Subcutaneous abdominal adipose tissue (tissue), 5 donors: ENCODE measurements at regions not wholly inside any gene's neighbourhood (a gene's known extent, or its start where the extent isn't known, plus 50 kb on each side); places are given as distances from the start of the nearest gene placed in this dataset.

Experiments used
- H3K27ac ChIP-seq: one replicate; pipeline ENCODE4 v1.7.0; 2013; ENCODE audit warnings: low read depth, mild to moderate bottlenecking, inconsistent platforms, low read length, moderate library complexity
- H3K27me3 ChIP-seq, 5 donors: one replicate each; pipeline ENCODE4 v1.7.0; 2013; ENCODE audit warnings: low read length in 5 of 5, inconsistent platforms in 1 of 5; ENCODE audit not compliant: control insufficient read depth in 5 of 5, insufficient read depth in 4 of 5
- H3K36me3 ChIP-seq, 5 donors: one replicate each; pipeline ENCODE4 v1.7.0; 2013; ENCODE audit warnings: low read length in 5 of 5; ENCODE audit not compliant: control insufficient read depth in 5 of 5, insufficient read depth in 5 of 5
- H3K4me1 ChIP-seq, 5 donors: one replicate each; pipeline ENCODE4 v1.7.0; 2013; ENCODE audit warnings: low read length in 5 of 5, mild to moderate bottlenecking in 3 of 5, moderate library complexity in 1 of 5; ENCODE audit not compliant: control insufficient read depth in 5 of 5, insufficient read depth in 5 of 5
- H3K4me3 ChIP-seq, 5 donors: one replicate each; pipeline ENCODE4 v1.7.0; 2013; ENCODE audit warnings: low read length in 5 of 5, low read depth in 1 of 5
- H3K9ac ChIP-seq, 5 donors: one replicate each; pipeline ENCODE4 v1.7.0; 2013; ENCODE audit warnings: low read length in 5 of 5, mild to moderate bottlenecking in 4 of 5, moderate library complexity in 3 of 5
- H3K9me3 ChIP-seq, 5 donors: one replicate each; pipeline ENCODE4 v1.7.0; 2013; ENCODE audit warnings: low read length in 5 of 5; ENCODE audit not compliant: control insufficient read depth in 5 of 5
- donor health status: healthy.
- donor health status: healthy.
- donor health status: healthy.
- donor health status: healthy.
- donor health status: healthy.

- no peaks in the 10 kb centered on the region for H3K36me3 ChIP-seq
- no peak overlapping the region for H3K9ac ChIP-seq
- H3K27ac ChIP-seq, result no peak overlapping the region
- no peaks in the 10 kb centered on the region for H3K27me3 ChIP-seq
- H3K9me3 ChIP-seq, result no peaks in the 10 kb centered on the region
- no peak overlapping the region for H3K4me3 ChIP-seq
- H3K4me1 ChIP-seq, result peaks cover 0 to 3% (median 0%) of the 10 kb centered on the region in 5 donors
These were observed 308.6 kb upstream of the RGMB start for GRCh38 chr5:98464737-98465330.

GRCh38 chr5:98468188-98468869 is 305.1 kb upstream of the RGMB start:
- H3K9me3 ChIP-seq, result no peaks in the 10 kb centered on the region
- no peak overlapping the region for H3K4me3 ChIP-seq
- H3K36me3 ChIP-seq, result no peaks in the 10 kb centered on the region
- H3K9ac ChIP-seq, result no peak overlapping the region
- H3K4me1 ChIP-seq, result peaks cover 0 to 3% (median 0%) of the 10 kb centered on the region in 5 donors
- H3K27ac ChIP-seq, result no peak overlapping the region
- H3K27me3 ChIP-seq, result no peaks in the 10 kb centered on the region

- no peaks in the 10 kb centered on the region for H3K9me3 ChIP-seq
- H3K27ac ChIP-seq, result no peak overlapping the region
- no peak overlapping the region for H3K9ac ChIP-seq
- H3K36me3 ChIP-seq, result no peaks in the 10 kb centered on the region
- H3K27me3 ChIP-seq, result no peaks in the 10 kb centered on the region
- no peaks in the 10 kb centered on the region for H3K4me1 ChIP-seq
- no peak overlapping the region for H3K4me3 ChIP-seq
These were observed 302.7 kb upstream of the RGMB start for GRCh38 chr5:98470747-98471146.

GRCh38 chr5:98471458-98471857 is 302.0 kb upstream of the RGMB start:
- Histone ChIP-seq H3K27me3 (no peaks in the 10 kb centered on the region), H3K4me3 (no peak overlapping the region), H3K36me3 (no peaks in the 10 kb centered on the region), H3K4me1 (no peaks in the 10 kb centered on the region), H3K27ac (no peak overlapping the region), H3K9me3 (no peaks in the 10 kb centered on the region), H3K9ac (no peak overlapping the region)

- H3K27ac ChIP-seq, result no peak overlapping the region
These were observed 299.2 kb upstream of the RGMB start for GRCh38 chr5:98474216-98474615.

DNA sequence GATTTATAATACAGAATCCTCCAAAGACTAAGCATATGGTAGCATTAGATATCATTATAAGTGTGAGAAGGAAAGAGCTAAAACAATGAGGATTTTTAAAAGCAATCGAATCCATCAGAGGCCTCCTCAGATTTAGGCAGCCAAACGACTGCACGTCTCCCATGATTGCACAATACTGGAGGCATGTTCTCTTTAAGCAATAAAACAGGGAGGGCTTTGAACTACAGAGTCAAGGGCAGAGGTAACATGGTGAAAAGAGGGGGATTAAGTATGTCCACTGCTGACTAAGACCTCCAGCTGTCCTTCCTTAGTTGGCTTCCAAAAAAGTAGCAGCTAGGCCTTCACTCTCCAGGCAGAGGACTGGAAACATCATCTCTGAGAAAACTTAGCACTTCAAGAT is 298.7 kb upstream of the RGMB start:
- no peaks in the 10 kb centered on the region for H3K36me3 ChIP-seq
- no peak overlapping the region for H3K27ac ChIP-seq
- H3K9ac ChIP-seq, result no peak overlapping the region
- no peak overlapping the region for H3K4me3 ChIP-seq
- no peaks in the 10 kb centered on the region for H3K27me3 ChIP-seq
- H3K4me1 ChIP-seq, result no peaks in the 10 kb centered on the region
- H3K9me3 ChIP-seq, result no peaks in the 10 kb centered on the region

More at GRCh38 chr5:98474216-98474615, 299.2 kb upstream of the RGMB start:
- Histone ChIP-seq H3K27me3 (no peaks in the 10 kb centered on the region), H3K4me1 (no peaks in the 10 kb centered on the region), H3K9ac (no peak overlapping the region), H3K36me3 (no peaks in the 10 kb centered on the region), H3K9me3 (no peaks in the 10 kb centered on the region), H3K4me3 (no peak overlapping the region)

DNA sequence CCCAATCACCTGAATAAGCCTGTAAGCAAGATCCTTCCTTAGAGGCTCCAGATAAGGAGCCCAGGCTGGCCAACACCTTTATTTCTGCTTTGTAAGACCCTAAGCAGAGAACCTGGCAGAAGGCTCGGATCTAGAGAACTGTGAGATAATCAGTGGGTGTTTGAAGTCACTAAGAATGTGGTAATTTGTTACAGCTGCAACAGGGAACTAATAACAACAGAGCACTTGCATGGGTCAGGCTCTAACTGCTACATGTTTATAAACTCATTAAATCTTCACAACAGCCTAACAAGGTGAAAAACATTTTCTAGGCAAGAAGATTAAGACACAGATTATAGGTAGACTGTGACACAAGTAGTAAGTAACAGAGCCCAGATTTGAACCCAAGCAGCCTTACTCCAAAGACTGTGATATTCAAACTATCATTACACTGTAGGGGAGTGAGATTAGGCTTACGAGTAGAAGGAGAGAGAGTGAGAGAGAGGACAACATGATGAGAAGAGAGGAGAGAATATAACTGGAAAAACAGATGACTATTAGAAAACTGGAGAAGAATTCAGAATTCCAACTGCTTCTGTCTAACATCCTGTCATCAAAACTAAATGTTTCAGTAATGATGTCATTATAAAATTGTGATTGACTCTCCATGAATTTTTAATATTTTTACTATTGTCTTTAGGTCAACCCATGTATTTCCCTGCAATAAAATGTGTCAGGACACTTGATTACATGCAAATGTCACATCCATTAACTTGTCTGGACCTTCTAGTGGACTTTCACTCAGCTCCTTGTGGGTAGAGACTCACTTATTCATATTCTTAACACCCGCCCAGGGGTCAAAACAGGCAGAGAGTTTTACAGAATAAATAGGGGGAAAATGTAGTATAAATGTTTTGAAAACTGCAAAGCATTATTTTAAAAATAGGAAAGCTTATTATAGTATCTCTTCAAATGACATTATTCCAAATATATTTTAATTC is 290.9 kb upstream of the RGMB start:
- Histone ChIP-seq H3K36me3 (no peaks in the 10 kb centered on the region), H3K9me3 (no peaks in the 10 kb centered on the region), H3K27me3 (no peaks in the 10 kb centered on the region), H3K9ac (no peak overlapping the region), H3K4me1 (no peaks in the 10 kb centered on the region), H3K4me3 (no peak overlapping the region), H3K27ac (no peak overlapping the region)

DNA sequence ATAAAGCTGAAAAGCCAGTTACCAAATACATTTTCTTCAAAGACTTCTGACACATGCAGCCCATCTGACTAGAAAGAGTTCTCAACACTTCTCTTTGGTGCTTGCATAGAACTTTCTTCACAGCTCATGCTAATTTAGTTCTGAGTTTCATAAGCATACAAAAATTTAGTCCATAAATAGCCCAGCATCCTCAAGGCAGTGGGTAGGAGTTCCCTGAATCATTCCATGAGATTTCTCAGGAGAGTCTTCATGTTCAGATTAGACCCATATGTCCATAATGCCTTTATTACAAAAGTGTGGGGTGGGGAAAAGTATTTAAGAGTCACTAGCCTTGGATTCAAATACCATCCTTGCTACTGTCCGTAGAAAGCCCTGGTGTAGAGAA is 290.2 kb upstream of the RGMB start:
- H3K4me3 ChIP-seq, result no peak overlapping the region
- H3K36me3 ChIP-seq, result no peaks in the 10 kb centered on the region
- H3K27ac ChIP-seq, result no peak overlapping the region
- H3K27me3 ChIP-seq, result no peaks in the 10 kb centered on the region
- H3K4me1 ChIP-seq, result no peaks in the 10 kb centered on the region
- H3K9ac ChIP-seq, result no peak overlapping the region
- peaks cover 0 to 4% (median 0%) of the 10 kb centered on the region in 5 donors for H3K9me3 ChIP-seq

GRCh38 chr5:98489021-98489420 is 284.4 kb upstream of the RGMB start:
- H3K4me3 ChIP-seq, result no peak overlapping the region
- H3K27me3 ChIP-seq, result no peaks in the 10 kb centered on the region
- H3K36me3 ChIP-seq, result no peaks in the 10 kb centered on the region
- no peak overlapping the region for H3K9ac ChIP-seq
- no peaks in the 10 kb centered on the region for H3K4me1 ChIP-seq
- H3K27ac ChIP-seq, result no peak overlapping the region
- H3K9me3 ChIP-seq, result peaks cover 0 to 7% (median 3%) of the 10 kb centered on the region in 5 donors

DNA sequence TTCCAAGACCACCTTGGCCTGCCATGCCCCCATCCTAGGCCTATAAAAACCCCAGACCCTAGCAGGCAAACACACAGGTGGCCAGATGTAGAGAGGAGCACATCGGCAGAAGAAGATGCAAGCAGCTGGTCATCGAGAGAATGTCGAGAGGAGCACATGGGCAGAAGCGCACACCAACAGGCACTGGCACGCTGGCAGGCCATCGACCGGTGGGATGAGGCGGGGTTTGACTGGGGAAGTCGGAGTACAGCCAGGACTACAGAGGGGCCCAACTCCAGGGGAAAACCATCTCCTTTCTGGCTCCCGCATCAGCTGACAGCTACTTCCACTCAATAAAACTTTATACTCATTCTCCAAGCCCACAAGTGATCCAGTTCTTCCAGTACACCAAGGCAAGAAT is 283.1 kb upstream of the RGMB start:
- Histone ChIP-seq H3K4me1 (no peaks in the 10 kb centered on the region), H3K36me3 (no peaks in the 10 kb centered on the region), H3K9me3 (peaks cover 0 to 7% (median 3%) of the 10 kb centered on the region in 5 donors)

More for the DNA sequence above, 283.1 kb upstream of the RGMB start:
- Histone ChIP-seq H3K27ac (no peak overlapping the region), H3K4me3 (no peak overlapping the region), H3K27me3 (no peaks in the 10 kb centered on the region), H3K9ac (no peak overlapping the region)
